ENCODE measurements at regions not wholly inside any gene's neighbourhood (a gene's known extent, or its start where the extent isn't known, plus 50 kb on each side); places are given as distances from the start of the nearest gene placed in this dataset.
"Not testable (repeated sequence)": the region's sequence is repeated elsewhere in the genome, so short reads cannot be mapped to it uniquely, and the experiment has no call there.

- no peak for DNase-seq (ENCODE audit: low read depth)
Observed at GRCh38 chr12:127791217-127791616, 475.8 kb upstream of the TMEM132C start.

- DNase-seq (ENCODE audit: low read depth) = no peak
Observed at GRCh38 chr12:127797918-127798317, 469.1 kb upstream of the TMEM132C start.

- DNase-seq (ENCODE audit: low read depth) = no peak
Observed at GRCh38 chr12:127802271-127802670, 464.7 kb upstream of the TMEM132C start.

GRCh38 chr12:127803545-127803944 lies 463.4 kb upstream of the TMEM132C start:
- DNase-seq (ENCODE audit: low read depth) = no peak

- no peak for DNase-seq (ENCODE audit: low read depth)
Observed at GRCh38 chr12:127809275-127809674, 457.7 kb upstream of the TMEM132C start.

GRCh38 chr12:127810041-127810440 lies 456.9 kb upstream of the TMEM132C start:
- DNase-seq (ENCODE audit: low read depth) = no peak

GRCh38 chr12:127810459-127810858 lies 456.5 kb upstream of the TMEM132C start:
- not testable (repeated sequence) for DNase-seq (ENCODE audit: low read depth)

GRCh38 chr12:127811988-127812387 lies 455.0 kb upstream of the TMEM132C start:
- no peak for DNase-seq (ENCODE audit: low read depth)

GRCh38 chr12:127813147-127813546 lies 453.8 kb upstream of the TMEM132C start:
- no peak for DNase-seq (ENCODE audit: low read depth)

- no peak for DNase-seq (ENCODE audit: low read depth)
Observed at GRCh38 chr12:127819056-127819455, 447.9 kb upstream of the TMEM132C start.

GRCh38 chr12:127820271-127820670 lies 446.7 kb upstream of the TMEM132C start:
- DNase-seq (ENCODE audit: low read depth) = no peak

- DNase-seq (ENCODE audit: low read depth) = no peak
Observed at GRCh38 chr12:127820846-127821245, 446.1 kb upstream of the TMEM132C start.

GRCh38 chr12:127822809-127823411 lies 444.1 kb upstream of the TMEM132C start:
- no peak for DNase-seq (ENCODE audit: low read depth)

GRCh38 chr12:127823801-127824200 lies 443.2 kb upstream of the TMEM132C start:
- DNase-seq (ENCODE audit: low read depth) = no peak

GRCh38 chr12:127829281-127830064 lies 437.5 kb upstream of the TMEM132C start:
- no peak for DNase-seq (ENCODE audit: low read depth)

- DNase-seq (ENCODE audit: low read depth) = no peak
Observed at GRCh38 chr12:127830065-127830460, 436.9 kb upstream of the TMEM132C start.

- DNase-seq (ENCODE audit: low read depth) = no peak
Observed at GRCh38 chr12:127830730-127831129, 436.2 kb upstream of the TMEM132C start.

- DNase-seq (ENCODE audit: low read depth) = no peak
Observed at GRCh38 chr12:127832172-127832571, 434.8 kb upstream of the TMEM132C start.

- DNase-seq (ENCODE audit: low read depth) = not testable (repeated sequence)
Observed at GRCh38 chr12:127836802-127837201, 430.2 kb upstream of the TMEM132C start.

GRCh38 chr12:127857661-127858060 lies 409.3 kb upstream of the TMEM132C start:
- no peak for DNase-seq (ENCODE audit: low read depth)

- DNase-seq (ENCODE audit: low read depth) = no peak
Observed at GRCh38 chr12:127860536-127860935, 406.4 kb upstream of the TMEM132C start.

GRCh38 chr12:127861406-127861805 lies 405.6 kb upstream of the TMEM132C start:
- no peak for DNase-seq (ENCODE audit: low read depth)

GRCh38 chr12:127873306-127873705 lies 393.7 kb upstream of the TMEM132C start:
- no peak for DNase-seq (ENCODE audit: low read depth)
